GM10248 (cell line): ENCODE measurements at regions not wholly inside any gene's neighbourhood (a gene's known extent, or its start where the extent isn't known, plus 50 kb on each side); places are given as distances from the start of the nearest gene placed in this dataset.

Source experiments
- CTCF ChIA-PET: fragments of 300-600 bp; sonication (Branson Sonifier 250); formaldehyde crosslinking; extraction: SDS; loops from one replicate; lab custom pipeline; 2021; ENCODE audit warnings: antibody characterized with exemption; lab: Yijun Ruan, JAX
- POLR2A ChIA-PET: fragments of 350-650 bp; sonication (Branson Sonifier 250); formaldehyde crosslinking; extraction: SDS; loops from one replicate; lab custom pipeline; 2020; ENCODE audit warnings: antibody characterized with exemption; lab: Yijun Ruan, JAX
- DNase-seq: peaks from one replicate; pipeline ENCODE4 v3.0.0; 2012; ENCODE audit errors: extremely low spot score
- TF ChIP-seq, protein P1 (sequence below): IDR thresholded peaks from 2 replicates; pipeline ENCODE4 v1.5.1; 2012; ENCODE audit warnings: mild to moderate bottlenecking, low read depth; ENCODE audit errors: extremely low read depth, missing control alignments, control extremely low read depth

DNA sequence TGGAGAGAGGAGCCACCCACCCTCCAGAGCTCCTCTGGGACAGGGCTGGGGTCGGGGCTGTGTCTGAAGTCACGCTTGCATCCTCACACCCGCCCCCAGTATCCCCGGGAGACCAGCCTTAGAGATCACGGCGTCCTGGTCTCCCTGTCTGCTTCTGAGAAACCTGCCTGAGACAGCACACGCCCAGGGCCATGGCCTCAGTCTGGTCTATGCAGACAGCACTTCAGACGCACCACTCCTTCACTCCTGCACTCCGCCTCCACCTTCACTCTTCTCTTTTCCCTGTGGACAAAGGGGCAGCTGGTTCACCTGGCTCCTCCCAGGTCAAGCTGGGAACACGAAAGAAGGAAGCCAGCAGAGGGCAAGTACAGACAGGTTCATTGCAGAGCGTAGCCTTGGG lies 248.0 kb upstream of the GSE1 start:
- ChIA-PET CTCF (interaction anchor here (1.0 to 2.8 kb wide), 4 partner anchors 10 to 55 kb away, joined by 3 to 8 read pairs (median 4); no protein-coding TSS in a partner anchor), POLR2A (no interaction called here)
- TF ChIP-seq, protein P1, sequence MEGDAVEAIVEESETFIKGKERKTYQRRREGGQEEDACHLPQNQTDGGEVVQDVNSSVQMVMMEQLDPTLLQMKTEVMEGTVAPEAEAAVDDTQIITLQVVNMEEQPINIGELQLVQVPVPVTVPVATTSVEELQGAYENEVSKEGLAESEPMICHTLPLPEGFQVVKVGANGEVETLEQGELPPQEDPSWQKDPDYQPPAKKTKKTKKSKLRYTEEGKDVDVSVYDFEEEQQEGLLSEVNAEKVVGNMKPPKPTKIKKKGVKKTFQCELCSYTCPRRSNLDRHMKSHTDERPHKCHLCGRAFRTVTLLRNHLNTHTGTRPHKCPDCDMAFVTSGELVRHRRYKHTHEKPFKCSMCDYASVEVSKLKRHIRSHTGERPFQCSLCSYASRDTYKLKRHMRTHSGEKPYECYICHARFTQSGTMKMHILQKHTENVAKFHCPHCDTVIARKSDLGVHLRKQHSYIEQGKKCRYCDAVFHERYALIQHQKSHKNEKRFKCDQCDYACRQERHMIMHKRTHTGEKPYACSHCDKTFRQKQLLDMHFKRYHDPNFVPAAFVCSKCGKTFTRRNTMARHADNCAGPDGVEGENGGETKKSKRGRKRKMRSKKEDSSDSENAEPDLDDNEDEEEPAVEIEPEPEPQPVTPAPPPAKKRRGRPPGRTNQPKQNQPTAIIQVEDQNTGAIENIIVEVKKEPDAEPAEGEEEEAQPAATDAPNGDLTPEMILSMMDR, result no peak
- no peak for DNase-seq

DNA sequence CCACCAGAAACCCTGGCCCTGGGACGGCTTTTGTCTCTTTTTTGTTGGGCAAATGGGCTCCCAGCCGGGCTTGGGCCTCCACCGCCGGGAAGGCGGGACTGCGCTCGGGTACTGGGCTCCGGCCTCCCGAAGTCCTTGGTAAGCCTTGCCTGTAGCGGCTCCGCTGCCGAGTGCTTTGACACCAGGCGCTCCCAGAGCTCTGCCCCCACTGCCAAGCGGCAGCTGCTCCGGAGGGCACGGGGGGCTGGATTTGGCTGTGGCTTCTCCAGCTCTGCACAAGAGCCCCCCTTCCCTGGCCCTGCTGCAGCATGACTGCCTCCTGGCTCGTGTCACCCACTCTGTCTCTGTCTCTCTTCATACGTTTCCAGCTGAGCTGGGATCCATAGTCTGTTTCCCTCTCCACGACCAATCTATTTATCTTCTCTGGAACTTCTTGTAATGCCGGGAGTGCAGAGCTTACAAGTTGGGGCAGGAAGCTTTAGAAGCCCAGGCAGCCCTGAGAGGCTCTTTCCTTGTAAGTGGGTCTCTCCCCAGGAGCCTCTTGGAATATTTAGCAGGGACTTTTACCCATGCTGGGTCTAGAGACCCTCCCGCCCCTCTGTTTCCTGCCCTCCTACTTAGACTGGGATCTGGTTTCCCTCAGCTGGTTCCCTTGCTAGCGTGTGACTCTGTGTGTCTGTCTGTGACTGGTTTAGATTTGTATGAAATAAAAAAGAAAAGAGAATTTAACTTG lies 246.9 kb upstream of the GSE1 start:
- TF ChIP-seq, protein P1, result no peak
- CTCF ChIA-PET, result interaction anchor here (0.8 to 2.8 kb wide), 8 partner anchors 11 to 251 kb away, joined by 3 to 8 read pairs (median 3); no protein-coding TSS in a partner anchor
- no peak for DNase-seq
- POLR2A ChIA-PET, result no interaction called here

DNA sequence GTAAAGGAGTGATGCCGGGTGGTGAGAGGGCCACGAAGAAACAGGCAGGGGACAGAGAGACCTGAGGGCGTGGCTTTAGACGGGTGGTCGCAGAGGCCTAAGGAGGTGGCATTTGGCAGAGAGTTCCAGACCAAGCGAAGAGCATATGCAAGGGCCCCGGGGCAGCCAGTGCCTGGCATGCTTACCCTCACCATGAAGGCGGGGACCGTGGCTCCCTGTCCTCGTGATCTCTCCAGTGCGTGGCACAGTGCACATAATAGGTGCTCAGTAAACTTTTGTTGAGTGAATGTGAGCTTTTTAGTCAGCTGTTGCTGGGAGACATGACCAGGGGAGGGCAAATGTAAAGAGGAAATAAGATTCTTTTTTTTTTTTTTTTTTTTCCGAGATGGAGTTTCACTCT lies 245.6 kb upstream of the GSE1 start:
- ChIA-PET CTCF (interaction anchor here (1.2 to 2.4 kb wide), 4 partner anchors 26 to 249 kb away, joined by 3 to 6 read pairs (median 4); no protein-coding TSS in a partner anchor), POLR2A (no interaction called here)
- TF ChIP-seq, protein P1, result no peak
- no peak for DNase-seq

DNA sequence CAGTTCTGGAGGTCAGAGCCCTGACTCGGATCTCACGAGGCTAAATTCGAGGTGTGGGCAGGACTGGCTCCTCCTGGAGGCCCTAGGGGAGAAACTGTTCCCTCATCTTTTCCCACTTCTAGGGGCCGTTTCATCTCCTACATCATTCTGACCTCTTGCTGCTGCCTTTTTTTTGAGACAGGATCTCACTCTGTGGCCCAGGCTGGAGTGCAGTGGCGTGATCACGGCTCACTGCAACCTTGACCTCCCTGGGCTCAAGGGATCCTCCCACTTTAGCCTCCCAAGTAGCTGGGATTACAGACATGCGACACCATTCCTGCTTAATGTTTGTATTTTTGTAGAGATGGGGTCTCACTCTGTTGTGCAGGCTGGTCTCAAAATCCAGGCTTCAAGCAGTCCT lies 244.1 kb upstream of the GSE1 start:
- TF ChIP-seq, protein P1, result no peak
- POLR2A ChIA-PET, result no interaction called here
- no peak for DNase-seq
- CTCF ChIA-PET, result interaction anchor here (0.6 to 2.4 kb wide), 8 partner anchors 11 to 247 kb away, joined by 3 to 6 read pairs (median 3); no protein-coding TSS in a partner anchor

DNA sequence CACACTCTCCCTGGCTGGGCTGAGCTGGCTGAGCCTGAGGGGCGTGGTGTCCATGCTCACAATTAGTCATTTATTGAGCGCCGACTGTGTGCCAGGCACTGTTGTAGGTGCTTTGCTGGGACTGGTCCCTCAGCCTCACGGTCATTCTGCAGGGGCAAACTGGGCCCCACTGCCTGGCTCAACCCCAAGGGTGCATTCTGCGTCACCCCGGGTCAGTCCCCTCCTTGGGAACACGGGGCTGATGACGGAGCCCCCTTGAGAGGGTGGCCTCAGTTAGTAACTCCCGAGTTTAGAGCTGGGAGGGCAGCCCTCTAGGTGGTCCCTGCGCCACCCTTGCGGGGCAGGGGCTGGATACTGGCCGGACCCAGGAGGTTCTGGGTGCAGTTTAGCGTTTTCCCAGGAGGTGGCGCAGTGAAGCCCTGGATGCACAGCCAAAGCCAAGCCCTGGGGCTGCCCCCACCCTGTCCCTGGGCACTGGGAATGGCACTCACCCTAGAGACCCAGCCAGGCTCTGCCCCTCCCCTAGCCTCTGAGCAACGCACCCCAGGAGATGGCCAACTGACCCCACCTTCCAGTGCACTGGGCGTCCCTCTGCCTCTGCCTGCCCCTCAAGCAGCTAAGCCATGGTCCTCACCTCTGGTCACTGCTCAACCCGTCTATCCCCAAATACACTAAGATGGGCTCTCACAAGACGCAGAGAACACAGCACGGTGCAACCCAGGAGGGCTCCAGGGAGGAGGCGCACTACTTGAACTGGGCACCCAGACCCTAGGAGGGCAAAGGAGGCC lies 243.2 kb upstream of the GSE1 start:
- TF ChIP-seq, protein P1, result peak; percentile 69
- peak; percentile 79 for DNase-seq
- ChIA-PET CTCF (interaction anchor here (0.6 to 2.4 kb wide), 10 partner anchors 10 to 246 kb away, joined by 3 to 6 read pairs (median 3); no protein-coding TSS in a partner anchor), POLR2A (no interaction called here)

DNA sequence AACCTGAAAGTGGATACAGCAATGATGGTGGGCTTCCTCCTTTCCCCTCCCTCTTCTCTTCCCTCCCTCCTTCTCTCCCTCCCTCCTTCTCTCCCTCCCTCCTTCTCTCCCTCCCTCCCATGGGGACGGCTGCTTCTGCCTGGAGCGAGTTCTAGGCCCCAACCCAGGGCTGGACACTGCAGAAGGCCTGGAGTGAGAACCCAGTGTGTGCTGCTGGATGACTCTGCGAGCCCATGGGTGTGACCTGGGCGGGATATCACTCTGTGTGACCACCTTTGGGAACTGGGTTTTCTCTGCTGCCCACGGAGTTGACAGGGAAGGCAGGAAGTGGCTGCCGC lies 242.6 kb upstream of the GSE1 start:
- ChIA-PET CTCF (interaction anchor here (0.7 to 1.6 kb wide), 6 partner anchors 9 to 58 kb away, joined by 3 to 6 read pairs (median 4); no protein-coding TSS in a partner anchor), POLR2A (no interaction called here)
- TF ChIP-seq, protein P1, result no peak
- no peak for DNase-seq
